GM12874 (cell line): ENCODE measurements at regions not wholly inside any gene's neighbourhood (a gene's known extent, or its start where the extent isn't known, plus 50 kb on each side); places are given as distances from the start of the nearest gene placed in this dataset.
A peak's percentile ranks its signal among the peaks of the same experiment; 100 is the strongest.

Experiments
- TF ChIP-seq, protein P1 (sequence below): IDR thresholded peaks from 2 replicates; pipeline ENCODE4 v1.5.1; 2011; ENCODE audit warnings: low read depth, mild to moderate bottlenecking, control low read depth, low read length, moderate library complexity; ENCODE audit not compliant: insufficient read depth

DNA sequence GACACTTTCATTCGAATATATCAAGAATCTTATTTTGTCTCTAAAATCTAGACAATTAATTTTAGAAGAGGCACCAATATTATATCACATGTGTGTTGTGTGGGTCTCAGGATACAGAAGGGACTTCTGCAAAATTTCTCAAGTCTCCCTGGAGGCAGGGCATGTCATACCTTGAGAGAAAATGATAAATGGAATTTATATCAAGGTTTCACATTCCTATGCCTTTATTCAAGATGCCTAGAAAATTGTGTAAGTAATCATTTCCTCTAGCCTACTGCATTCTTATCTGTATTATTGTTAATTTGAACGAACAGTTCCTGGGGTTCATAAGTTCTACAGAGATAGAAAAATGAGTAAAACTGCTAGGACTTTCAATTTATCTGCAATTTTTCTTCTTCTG, 1247.9 kb downstream of the GRIK2 start:
- TF ChIP-seq, protein P1, sequence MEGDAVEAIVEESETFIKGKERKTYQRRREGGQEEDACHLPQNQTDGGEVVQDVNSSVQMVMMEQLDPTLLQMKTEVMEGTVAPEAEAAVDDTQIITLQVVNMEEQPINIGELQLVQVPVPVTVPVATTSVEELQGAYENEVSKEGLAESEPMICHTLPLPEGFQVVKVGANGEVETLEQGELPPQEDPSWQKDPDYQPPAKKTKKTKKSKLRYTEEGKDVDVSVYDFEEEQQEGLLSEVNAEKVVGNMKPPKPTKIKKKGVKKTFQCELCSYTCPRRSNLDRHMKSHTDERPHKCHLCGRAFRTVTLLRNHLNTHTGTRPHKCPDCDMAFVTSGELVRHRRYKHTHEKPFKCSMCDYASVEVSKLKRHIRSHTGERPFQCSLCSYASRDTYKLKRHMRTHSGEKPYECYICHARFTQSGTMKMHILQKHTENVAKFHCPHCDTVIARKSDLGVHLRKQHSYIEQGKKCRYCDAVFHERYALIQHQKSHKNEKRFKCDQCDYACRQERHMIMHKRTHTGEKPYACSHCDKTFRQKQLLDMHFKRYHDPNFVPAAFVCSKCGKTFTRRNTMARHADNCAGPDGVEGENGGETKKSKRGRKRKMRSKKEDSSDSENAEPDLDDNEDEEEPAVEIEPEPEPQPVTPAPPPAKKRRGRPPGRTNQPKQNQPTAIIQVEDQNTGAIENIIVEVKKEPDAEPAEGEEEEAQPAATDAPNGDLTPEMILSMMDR: no peak

DNA sequence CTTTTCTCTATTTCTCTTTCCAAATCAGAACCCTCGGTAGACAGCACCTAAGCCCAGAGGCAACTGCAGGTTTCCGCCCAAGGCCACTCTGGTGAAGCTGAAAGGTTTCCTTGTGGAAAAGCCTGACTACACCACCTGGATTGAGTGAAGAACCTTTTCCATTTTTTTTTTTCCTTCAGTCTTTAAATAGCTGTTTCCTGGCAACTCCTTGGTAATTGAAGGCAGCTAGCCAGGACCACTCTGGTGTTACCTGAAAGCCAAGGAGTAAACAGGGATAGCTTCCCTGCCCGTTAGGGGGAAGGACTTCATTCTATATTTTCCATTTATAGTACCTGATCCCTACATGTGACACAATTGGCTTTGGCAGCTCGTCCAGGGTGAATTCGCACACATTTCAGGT, 1238.4 kb downstream of the GRIK2 start:
- TF ChIP-seq, protein P1: no peak

DNA sequence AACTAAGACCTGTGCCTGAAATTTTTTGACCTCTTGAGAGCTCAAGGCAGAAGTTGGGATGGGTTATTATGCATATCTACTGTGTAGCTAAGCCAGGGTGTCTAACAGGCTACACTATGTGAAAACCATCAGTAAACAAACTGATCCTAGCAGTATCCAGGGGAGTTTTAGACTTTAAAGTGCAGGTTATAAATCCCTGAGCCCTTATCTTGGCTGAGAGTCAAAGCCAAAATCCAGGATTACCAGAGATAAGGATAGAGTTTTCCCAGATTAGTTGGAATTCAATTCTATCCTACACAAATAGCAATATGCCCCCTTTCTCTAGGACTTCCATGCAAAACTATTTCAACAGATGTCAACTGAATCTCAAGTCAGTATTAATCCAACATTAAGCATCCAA, 1229.7 kb downstream of the GRIK2 start:
- TF ChIP-seq, protein P1: no peak

DNA sequence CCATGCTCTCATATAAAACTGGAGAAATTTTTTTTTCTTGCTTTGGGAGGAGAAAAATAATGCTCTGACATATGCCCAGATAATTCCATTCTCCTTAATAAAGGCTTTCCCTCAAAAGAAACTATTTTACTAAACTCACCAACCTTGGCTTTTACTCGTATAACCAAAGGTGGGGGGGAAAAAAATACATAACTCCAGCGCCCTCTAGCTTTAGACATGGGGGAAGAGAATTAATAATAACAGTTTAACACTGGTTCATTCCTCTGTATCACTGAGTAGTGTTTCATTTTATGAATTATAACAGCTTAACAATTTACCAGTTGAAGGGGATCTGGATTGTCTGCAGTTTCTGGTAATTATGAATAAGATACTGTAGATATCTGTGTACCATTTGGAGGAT, 1226.1 kb downstream of the GRIK2 start:
- TF ChIP-seq, protein P1: 0 out of 2 replicates have a peak, but pooled peaks have one; percentile 28

DNA sequence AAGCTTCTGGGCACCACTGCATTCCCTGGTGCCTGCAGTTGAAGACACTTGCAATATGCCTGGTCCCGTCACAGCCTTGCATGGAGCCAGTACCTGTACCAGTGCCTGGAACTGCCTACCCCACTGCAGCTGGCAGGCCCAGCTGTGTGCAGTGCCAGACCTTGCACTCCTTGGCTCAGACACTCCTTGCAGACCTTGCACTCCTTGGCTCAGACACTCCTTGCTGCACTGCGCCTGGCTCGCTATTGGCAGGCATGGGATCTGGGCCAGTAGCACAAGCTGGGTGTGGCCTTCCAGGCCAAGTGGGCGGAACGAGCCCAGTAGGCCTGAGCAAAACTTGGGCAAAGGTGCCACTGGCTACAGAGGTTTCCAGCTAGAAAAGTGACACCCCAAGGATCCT, 1189.1 kb downstream of the GRIK2 start:
- TF ChIP-seq, protein P1: no peak

DNA sequence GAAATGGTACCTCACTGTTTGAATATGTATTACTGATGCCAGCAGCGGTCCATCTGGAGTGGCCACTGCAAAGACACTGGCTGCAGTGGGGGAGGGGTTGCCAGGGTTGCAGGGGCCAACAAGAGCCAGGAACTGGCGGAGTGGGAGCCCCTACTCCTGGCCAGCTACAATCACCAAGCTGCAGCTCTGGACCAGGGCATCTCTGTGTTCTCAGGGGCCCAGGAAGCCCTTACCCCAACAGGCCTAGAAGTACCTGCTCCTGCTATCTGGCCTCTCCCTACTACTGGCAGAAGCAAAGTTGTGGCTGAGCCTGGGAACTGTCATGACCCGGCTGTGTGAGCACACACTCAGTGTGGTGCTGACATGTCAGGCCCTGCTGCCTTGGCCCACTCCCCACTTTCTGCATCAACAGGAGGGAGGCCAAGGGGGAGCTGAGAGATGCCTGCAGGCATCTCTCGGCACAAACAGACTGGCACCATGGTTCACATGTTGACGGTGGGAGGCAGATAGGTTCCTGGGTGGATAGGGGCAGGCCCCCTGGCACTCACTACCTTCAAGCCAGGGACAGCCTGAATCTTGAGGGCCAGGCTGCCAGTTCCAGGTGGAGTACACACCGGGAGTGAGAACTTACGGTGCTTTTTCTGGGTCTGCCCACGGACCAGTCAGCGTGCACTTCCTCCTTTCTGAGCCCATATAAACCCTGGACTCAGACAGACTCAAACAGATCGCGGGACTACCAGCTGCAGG, 1188.0 kb downstream of the GRIK2 start:
- TF ChIP-seq, protein P1: no peak

DNA sequence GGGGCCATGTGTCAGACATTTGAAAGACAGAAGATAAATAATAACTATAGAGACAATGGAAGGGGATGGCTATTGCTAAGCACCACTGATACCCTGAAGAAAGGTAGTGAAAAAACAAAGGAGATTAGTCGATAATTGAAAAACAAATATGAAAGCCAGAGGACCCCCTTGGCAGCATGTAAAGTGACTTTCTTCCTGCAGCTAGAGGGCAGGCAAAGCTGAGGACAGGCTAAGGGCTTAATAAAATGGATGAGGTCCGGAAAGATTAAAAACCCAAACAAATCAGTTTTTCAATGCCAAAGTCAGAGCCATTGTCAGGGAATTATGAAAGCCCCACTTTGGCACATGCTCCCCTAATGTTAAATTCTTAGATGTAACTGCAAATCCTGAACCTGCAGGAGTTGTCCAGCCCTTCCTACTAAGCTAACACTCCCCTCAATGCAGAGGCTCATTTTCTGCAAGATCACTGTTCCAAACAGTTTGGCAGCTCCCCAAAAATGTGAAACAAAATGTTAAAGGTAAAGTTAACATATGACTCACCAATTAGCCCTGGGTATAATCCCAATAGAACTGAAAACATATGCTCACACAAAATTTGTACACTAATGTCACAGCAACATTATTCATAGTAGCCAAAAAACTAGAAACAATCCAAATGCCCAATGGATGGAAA, 1177.9 kb downstream of the GRIK2 start:
- TF ChIP-seq, protein P1: no peak
